B cell (primary cell): ENCODE measurements at regions not wholly inside any gene's neighbourhood (a gene's known extent, or its start where the extent isn't known, plus 50 kb on each side); places are given as distances from the start of the nearest gene placed in this dataset.

Experiments
- ATAC-seq: fragments of 200-7000 bp; cut with Tn5 transposase; one replicate; pipeline ENCODE4 v1.10.0; 2021; ENCODE audit warnings: low read depth, mild to moderate bottlenecking, moderate number of reproducible peaks, moderate library complexity
- CTCF ChIA-PET: fragments of 350-600 bp; sonication (Branson Sonifier 250); formaldehyde crosslinking; loops from one replicate; lab custom pipeline; 2021; ENCODE audit warnings: antibody characterized with exemption, inconsistent platforms; lab: Charles Lee
- POLR2A ChIA-PET: fragments of 350-600 bp; sonication (Branson Sonifier 250); formaldehyde crosslinking; loops from one replicate; lab custom pipeline; 2021; ENCODE audit warnings: antibody characterized with exemption; lab: Charles Lee
- DNase-seq: peaks from one replicate; pipeline ENCODE4 v3.0.0; 2013
- H2AFZ ChIP-seq: 2 replicates; pipeline ENCODE4 v1.6.1; 2012; ENCODE audit warnings: mild to moderate bottlenecking, low read depth, low read length; ENCODE audit not compliant: insufficient read depth, poor library complexity, severe bottlenecking
- H3K27ac ChIP-seq, 2 donors: 1 replicate in 1 of 2; 2 replicates in 1 of 2; pipeline ENCODE4 v1.5.1; 2012 to 2013; ENCODE audit warnings: low read length in 2 of 2, mild to moderate bottlenecking in 2 of 2, moderate library complexity in 1 of 2
- H3K27me3 ChIP-seq, 4 experiments: fragments of 200-600 bp in 1 of 4; sonication (generic) in 1 of 4; replicated peaks in 1 of 4; 1 replicate in 2 of 4; 2 replicates in 2 of 4; pipeline versions ENCODE4 v1.6.1 to v1.7.0; 2013 to 2016; ENCODE audit warnings: low read length in 3 of 4, mild to moderate bottlenecking in 2 of 4, mixed read lengths in 1 of 4, moderate library complexity in 1 of 4; ENCODE audit not compliant: insufficient read depth in 4 of 4, control insufficient read depth in 3 of 4; ENCODE audit errors: control extremely low read depth in 1 of 4
- H3K36me3 ChIP-seq, 2 experiments: replicated peaks in 1 of 2; 1 replicate in 1 of 2; 2 replicates in 1 of 2; pipeline versions ENCODE4 v1.6.1 to v1.7.1; 2013; ENCODE audit warnings: low read length in 1 of 2; ENCODE audit not compliant: insufficient read depth in 2 of 2, control insufficient read depth in 1 of 2; ENCODE audit errors: control extremely low read depth in 1 of 2, extremely low read depth in 1 of 2
- H3K4me1 ChIP-seq, 2 donors: fragments of 200-600 bp in 1 of 2; sonication (generic) in 1 of 2; 1 replicate in 1 of 2; 2 replicates in 1 of 2; pipeline versions ENCODE4 v1.5.1 to v1.6.1; 2013 to 2017; ENCODE audit warnings: low read length in 2 of 2; ENCODE audit not compliant: control insufficient read depth in 2 of 2, insufficient read depth in 2 of 2
- H3K4me2 ChIP-seq: replicated peaks from 2 replicates; pipeline ENCODE3; 2012; ENCODE audit warnings: mild to moderate bottlenecking, low read depth, low read length; ENCODE audit not compliant: poor library complexity, severe bottlenecking
- H3K4me3 ChIP-seq, 5 experiments: fragments of 200-600 bp in 1 of 5; sonication (generic) in 1 of 5; 1 replicate in 3 of 5; 2 replicates in 2 of 5; pipeline versions ENCODE4 v1.5.1 to v1.7.0; 2011 to 2016; ENCODE audit warnings: low read length in 4 of 5, mild to moderate bottlenecking in 4 of 5, low read depth in 2 of 5, control low read depth in 1 of 5, moderate library complexity in 1 of 5; ENCODE audit not compliant: insufficient read depth in 1 of 5; ENCODE audit errors: control extremely low read depth in 1 of 5, extremely low read depth in 1 of 5
- H3K79me2 ChIP-seq: fragments of 200-600 bp; sonication (generic); one replicate; pipeline ENCODE4 v1.6.0; 2016; ENCODE audit warnings: low read length; ENCODE audit not compliant: control insufficient read depth, insufficient read depth
- H3K9ac ChIP-seq: fragments of 200-600 bp; sonication (generic); 2 replicates; pipeline ENCODE4 v1.6.1; 2017; ENCODE audit warnings: mild to moderate bottlenecking, low read length, moderate library complexity
- H3K9me3 ChIP-seq, 3 donors: one replicate each; pipeline versions ENCODE4 v1.6.1 to v1.7.1; 2013; ENCODE audit warnings: low read length in 2 of 3; ENCODE audit not compliant: control insufficient read depth in 2 of 3, insufficient read depth in 1 of 3; ENCODE audit errors: control extremely low read depth in 1 of 3
- H4K20me1 ChIP-seq: 2 replicates; pipeline ENCODE4 v1.6.0; 2012; ENCODE audit warnings: mild to moderate bottlenecking, low read length; ENCODE audit not compliant: insufficient read depth, control insufficient read depth, poor library complexity, severe bottlenecking
- H3K27ac Mint-ChIP-seq: one replicate; pipeline ENCODE4 v1.8.0; 2021; ENCODE audit warnings: mixed read lengths
- H3K27me3 Mint-ChIP-seq: one replicate; pipeline ENCODE4 v1.8.0; 2021; ENCODE audit warnings: mixed read lengths
- H3K4me1 Mint-ChIP-seq: one replicate; pipeline ENCODE4 v1.8.0; 2021; ENCODE audit warnings: mixed read lengths
- H3K4me3 Mint-ChIP-seq: one replicate; pipeline ENCODE4 v1.8.0; 2021; ENCODE audit warnings: mixed read lengths
- H3K9me3 Mint-ChIP-seq: one replicate; pipeline ENCODE4 v1.8.0; 2022; ENCODE audit warnings: mixed read lengths; ENCODE audit not compliant: insufficient read depth
- EZH2 ChIP-seq: IDR thresholded peaks from 2 replicates; pipeline ENCODE4 v1.6.1; 2012; ENCODE audit warnings: borderline replicate concordance, low read depth, mild to moderate bottlenecking, moderate library complexity, low read length; ENCODE audit not compliant: insufficient read depth, poor library complexity, severe bottlenecking
- WGBS: methylation state at CpG from one replicate; pipeline ENCODE4 v1.1.5; 2013; ENCODE audit warnings: missing lambda C conversion rate; ENCODE audit not compliant: insufficient coverage; 5-methylcytosine and 5-hydroxymethylcytosine counted together
- intact Hi-C: fragments of 100-400 bp; cut with micrococcal nuclease; formaldehyde crosslinking; loops from one replicate; pipeline ENCODE4 v1.10.0; 2022
- TF ChIP-seq, protein P1 (sequence below): fragments of 200-600 bp; IDR thresholded peaks from one replicate; pipeline ENCODE4 v1.8.0; 2022; ENCODE audit warnings: antibody characterized with exemption, mild to moderate bottlenecking

DNA sequence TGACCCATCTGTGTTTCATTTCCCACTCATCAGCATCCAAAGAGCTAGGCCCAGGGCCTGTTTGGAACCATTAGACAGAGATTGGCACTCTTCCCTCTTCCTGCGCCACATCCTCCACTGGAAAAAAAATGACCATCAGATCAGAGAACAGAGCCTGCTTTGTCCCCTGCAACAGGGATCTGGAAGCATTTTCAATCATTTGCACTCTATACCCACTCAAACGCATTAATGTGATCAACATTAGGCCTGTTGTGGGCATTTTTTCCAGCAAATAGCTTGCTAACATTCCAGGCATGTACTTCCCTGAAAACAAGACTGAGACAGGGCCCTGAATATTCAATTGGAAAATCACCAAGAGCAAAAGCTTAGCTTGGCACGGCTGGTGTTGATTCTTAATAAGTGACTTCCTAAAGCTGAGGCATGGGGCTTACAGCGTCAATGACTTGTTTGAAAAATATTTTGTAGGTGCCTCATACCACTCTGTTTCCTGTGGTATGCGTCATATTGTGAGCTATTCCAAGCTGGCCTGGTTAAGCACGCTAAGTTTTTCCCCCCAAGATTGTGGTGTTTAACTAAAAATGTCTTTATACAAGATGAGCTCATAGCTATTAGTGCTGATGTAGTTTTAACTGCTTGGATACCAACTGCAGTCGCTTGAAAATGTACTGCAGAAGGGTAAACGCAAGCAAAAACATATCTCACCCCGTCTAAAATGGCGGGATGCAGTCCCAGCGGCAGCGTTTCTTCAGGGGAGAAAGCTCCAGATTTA, 404.4 kb downstream of the SPRY2 start:
- no peak overlapping the region for H3K27ac Mint-ChIP-seq
- Histone ChIP-seq H4K20me1 (no peaks in the 10 kb centered on the region), H3K9ac (no peak overlapping the region), H3K4me1 (no peaks in the 10 kb centered on the region), H3K4me2 (no peak overlapping the region), H3K79me2 (no peaks in the 10 kb centered on the region), H3K36me3 (no peaks in the 10 kb centered on the region), H3K27me3 (no peaks in the 10 kb centered on the region), H3K4me3 (no peak overlapping the region), H3K9me3 (no peaks in the 10 kb centered on the region), H3K27ac (no peak overlapping the region), H2AFZ (no peak overlapping the region)
- no peaks in the 10 kb centered on the region for H3K4me1 Mint-ChIP-seq
- intact Hi-C loops: no loop called here
- CTCF ChIA-PET: no interaction called here
- TF ChIP-seq EZH2: no peak
- TF ChIP-seq, protein P1, sequence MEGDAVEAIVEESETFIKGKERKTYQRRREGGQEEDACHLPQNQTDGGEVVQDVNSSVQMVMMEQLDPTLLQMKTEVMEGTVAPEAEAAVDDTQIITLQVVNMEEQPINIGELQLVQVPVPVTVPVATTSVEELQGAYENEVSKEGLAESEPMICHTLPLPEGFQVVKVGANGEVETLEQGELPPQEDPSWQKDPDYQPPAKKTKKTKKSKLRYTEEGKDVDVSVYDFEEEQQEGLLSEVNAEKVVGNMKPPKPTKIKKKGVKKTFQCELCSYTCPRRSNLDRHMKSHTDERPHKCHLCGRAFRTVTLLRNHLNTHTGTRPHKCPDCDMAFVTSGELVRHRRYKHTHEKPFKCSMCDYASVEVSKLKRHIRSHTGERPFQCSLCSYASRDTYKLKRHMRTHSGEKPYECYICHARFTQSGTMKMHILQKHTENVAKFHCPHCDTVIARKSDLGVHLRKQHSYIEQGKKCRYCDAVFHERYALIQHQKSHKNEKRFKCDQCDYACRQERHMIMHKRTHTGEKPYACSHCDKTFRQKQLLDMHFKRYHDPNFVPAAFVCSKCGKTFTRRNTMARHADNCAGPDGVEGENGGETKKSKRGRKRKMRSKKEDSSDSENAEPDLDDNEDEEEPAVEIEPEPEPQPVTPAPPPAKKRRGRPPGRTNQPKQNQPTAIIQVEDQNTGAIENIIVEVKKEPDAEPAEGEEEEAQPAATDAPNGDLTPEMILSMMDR: no peak
- DNase-seq (no peak), ATAC-seq (no peak)
- POLR2A ChIA-PET: no interaction called here
- no peak overlapping the region for H3K4me3 Mint-ChIP-seq
- whole genome bisulfite sequencing: 83% methylated on average over 7 of the region's 12 CpGs
- H3K27me3 Mint-ChIP-seq: no peaks in the 10 kb centered on the region
- no peaks in the 10 kb centered on the region for H3K9me3 Mint-ChIP-seq

DNA sequence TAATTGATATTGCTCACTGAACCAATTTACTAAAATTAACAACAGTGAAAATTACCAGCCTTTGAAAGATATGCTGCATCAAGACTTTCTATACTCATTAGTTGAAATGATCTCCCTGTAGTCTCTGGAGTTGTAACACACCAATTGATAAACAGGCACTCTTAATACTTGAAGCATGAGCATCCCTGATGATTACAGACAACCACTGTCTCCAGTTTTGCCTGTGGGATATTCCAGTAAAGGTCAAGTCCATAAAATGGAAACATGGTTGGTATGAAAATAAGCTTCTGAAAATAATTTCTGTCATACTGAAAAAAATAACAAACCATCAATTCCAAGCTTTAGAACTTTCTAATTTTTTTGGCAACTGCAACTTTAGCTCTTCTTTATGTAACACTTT, 405.8 kb downstream of the SPRY2 start:
- Histone ChIP-seq H3K4me3 (no peak overlapping the region), H3K27ac (no peak overlapping the region), H3K79me2 (no peaks in the 10 kb centered on the region), H3K36me3 (no peaks in the 10 kb centered on the region), H3K9me3 (peaks cover 0 to 3% (median 0%) of the 10 kb centered on the region in 3 donors), H2AFZ (no peak overlapping the region), H3K9ac (no peak overlapping the region), H3K4me2 (no peak overlapping the region), H3K27me3 (no peaks in the 10 kb centered on the region), H4K20me1 (no peaks in the 10 kb centered on the region), H3K4me1 (no peaks in the 10 kb centered on the region)
- DNase-seq: no peak
- intact Hi-C loops: no loop called here
- no peaks in the 10 kb centered on the region for H3K27me3 Mint-ChIP-seq
- H3K9me3 Mint-ChIP-seq: no peaks in the 10 kb centered on the region
- ChIA-PET CTCF (no interaction called here), POLR2A (no interaction called here)
- H3K4me1 Mint-ChIP-seq: no peaks in the 10 kb centered on the region
- H3K27ac Mint-ChIP-seq: no peak overlapping the region
- no peak for ATAC-seq
- no peak overlapping the region for H3K4me3 Mint-ChIP-seq
- TF ChIP-seq EZH2: no peak
- TF ChIP-seq, protein P1: no peak
